NOMO-1 (cell line): ENCODE measurements at regions not wholly inside any gene's neighbourhood (a gene's known extent, or its start where the extent isn't known, plus 50 kb on each side); places are given as distances from the start of the nearest gene placed in this dataset.
"Not testable (repeated sequence)": the region's sequence is repeated elsewhere in the genome, so short reads cannot be mapped to it uniquely, and the experiment has no call there.

Experiments used
- DNase-seq, 2 experiments: peaks; one replicate each; lab custom pipeline; 2025; ENCODE audit not compliant: unreplicated experiment in 2 of 2; lab: John Stamatoyannopoulos, UW

DNA sequence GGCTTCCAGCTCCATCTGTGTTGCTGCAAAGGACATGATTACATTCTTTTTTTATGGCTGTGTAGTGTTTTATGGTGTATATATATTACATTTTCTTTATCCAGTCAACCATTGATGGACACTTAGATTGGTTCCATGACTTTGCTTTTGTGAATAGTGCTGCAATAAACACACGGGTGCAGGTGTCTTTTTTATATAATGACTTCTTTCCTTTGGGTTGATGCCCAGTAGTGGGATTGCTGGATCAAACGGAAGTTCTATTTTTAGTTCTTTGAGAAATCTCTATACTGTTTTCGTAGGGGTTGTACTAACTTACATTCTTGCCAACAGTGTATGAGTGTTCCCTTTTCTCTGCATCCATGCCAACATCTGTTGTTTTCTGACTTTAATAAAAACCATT lies 189.7 kb downstream of the ACTR3B start:
- no peak for DNase-seq

DNA sequence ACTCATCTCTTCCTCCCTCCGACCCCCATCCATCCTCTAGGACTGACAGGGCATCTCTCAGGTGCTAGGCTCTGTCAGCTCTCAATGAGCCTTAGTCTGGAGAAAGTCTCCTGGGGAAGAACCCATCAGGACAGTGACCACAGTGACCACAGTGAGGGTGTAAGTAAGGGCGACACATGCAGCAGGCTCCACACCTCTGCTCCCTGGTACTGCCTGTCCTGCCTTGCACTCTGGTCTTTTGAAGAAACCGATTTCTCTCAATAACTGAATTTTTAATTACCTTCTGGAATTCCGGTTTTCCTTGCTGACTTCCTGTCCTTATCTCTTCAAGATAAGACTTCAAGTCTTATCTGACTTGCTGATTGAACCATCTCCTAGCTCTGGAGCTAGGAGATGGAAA lies 190.2 kb downstream of the ACTR3B start:
- no peak for DNase-seq

DNA sequence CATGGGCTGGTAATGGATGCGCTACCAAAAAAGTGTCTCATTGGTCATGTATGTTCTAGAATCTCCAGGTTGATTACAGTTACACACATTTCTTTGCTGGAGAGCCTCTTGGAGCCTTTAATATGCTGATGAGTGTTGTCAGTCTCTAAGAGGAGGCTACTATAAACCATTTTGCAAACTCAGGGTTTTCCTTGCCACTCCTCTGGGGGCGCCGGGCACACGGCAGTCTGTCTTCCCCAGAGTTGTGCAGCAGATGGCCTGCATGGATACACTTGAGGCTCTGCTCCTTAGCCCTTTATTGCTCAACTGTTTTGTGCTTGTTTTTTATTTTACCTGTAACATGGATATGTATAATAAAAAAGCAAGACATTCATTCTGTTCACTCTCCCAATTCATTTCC lies 196.5 kb downstream of the ACTR3B start:
- DNase-seq: no peak

DNA sequence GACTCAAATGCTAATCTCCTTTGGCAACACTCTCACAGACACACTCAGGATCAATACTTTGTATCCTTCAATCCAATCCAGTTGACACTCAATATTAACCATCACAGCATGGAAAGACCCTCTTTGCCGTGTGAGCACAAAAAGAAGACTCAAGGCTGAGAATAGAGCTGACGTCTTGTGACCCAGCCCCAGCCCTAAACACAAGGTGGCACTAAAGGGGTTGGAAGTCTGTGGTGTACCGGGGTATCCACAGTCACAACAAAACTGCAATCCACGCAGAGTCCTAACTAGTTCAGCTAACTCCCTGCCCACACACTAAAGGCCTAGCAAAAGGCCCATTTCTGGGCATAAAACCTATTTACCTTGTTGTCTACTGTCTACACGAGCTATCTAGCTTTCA lies 200.1 kb downstream of the ACTR3B start:
- DNase-seq: no peak

DNA sequence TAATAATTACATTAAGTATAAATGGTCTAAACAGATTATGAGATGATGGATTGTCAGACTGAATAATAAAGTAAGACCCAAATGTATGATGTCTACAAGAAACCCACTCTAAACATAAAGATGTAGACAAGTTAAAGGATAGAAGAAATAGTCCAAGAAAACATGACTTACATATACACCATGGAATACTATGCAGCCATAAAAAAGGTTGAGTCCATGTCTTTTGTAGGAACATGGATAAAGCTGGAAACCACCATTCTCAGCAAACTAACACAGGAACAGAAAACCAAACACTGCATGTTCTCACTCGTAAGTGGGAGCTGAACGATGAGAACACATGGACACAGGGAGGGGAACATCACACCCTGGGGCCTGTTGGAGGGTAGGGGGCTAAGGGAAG lies 202.2 kb downstream of the ACTR3B start:
- not testable (repeated sequence) for DNase-seq

DNA sequence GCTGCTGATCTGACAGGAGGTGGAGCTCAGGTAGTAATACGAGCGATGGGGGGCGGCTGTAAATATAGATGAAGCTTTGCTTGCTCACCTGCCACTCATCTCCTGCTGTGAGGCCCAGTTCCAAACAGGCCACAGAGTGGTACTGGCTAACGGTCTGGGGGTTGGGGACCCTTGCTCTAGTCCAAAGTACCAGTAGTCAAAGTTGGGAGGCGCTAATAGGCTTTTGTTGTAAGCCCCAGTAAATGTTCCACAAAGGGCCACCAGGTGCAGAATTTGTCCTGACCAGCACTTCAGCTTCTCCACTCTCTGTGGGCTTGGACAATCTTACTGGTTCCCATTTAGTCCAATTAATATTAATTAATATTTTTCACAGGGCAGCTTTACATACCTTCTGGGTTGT lies 206.6 kb downstream of the ACTR3B start:
- no peak for DNase-seq

DNA sequence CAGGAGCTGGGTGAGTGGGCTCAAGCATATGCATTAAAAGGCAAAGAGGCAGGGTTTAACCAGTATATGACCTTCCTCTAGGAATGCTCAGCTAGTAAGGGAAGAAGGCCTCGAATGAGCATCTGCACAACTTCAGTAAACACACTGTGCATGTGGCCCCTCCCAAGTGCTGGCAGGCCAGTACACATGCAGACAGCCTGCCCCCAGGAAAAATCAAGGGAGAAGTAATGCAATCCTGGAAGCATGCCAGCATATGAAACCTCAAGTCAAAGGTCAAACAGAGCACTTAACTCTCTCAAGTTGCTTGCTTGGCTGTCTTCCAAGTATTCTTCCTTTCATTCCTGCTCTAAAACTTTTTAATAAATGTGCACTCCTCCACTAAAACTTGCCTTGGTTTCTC lies 208.4 kb downstream of the ACTR3B start:
- DNase-seq: no peak

DNA sequence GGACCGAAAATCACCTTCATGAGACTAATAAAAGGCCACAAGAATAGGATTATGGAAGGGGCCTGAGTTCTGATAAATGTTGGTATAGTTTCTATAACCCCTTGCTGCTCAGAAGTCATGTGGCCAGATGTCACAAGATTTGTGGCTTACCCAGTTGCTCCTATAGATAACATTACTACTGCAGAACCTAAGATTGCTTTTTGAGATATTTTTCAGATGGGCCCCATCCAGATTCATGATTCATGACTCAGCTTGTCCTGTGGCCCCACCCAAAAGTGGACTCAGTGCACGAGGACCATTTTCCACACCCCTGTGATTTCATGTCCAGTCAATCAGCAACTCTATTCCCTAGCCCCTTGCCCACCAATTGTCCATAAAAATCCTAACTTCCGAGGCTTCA lies 209.0 kb downstream of the ACTR3B start:
- no peak for DNase-seq

DNA sequence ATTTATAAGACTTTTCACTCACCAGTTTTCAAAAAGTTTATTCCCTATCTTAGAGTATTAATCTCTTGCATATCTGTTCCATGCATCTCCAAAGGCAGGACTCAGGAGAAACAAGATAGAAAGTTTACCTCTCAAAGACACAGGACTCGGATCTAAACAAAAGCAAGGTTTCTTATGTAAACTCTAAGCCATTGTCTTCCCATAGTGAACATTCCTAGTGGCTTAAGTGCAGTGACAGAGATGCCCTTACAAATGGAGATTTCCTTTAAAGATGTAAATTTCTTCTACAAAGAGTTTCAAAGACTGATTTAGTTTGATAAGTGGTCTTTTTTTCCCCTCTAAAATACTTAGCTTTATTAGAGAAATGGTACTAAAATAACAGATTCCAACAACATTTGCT lies 209.8 kb downstream of the ACTR3B start:
- no peak for DNase-seq

DNA sequence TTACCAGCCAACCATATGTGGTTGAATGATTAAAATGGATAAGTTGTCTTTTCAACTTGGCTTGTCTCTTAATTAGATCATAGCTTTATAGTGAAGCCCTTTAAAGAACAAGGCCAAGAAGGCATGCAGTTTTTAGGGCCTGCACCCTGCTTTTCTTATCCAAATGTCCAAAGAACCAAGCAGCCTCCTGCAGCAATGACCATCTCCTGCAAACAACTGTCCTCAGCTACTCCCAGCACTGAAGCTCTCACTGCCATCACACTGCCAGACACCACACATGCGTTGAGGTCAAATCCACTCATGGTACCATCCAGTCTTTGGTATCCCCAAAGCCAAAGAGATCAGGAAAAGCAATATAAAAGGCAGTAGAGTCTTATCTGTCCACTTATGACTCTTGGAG lies 210.3 kb downstream of the ACTR3B start:
- DNase-seq: no peak

DNA sequence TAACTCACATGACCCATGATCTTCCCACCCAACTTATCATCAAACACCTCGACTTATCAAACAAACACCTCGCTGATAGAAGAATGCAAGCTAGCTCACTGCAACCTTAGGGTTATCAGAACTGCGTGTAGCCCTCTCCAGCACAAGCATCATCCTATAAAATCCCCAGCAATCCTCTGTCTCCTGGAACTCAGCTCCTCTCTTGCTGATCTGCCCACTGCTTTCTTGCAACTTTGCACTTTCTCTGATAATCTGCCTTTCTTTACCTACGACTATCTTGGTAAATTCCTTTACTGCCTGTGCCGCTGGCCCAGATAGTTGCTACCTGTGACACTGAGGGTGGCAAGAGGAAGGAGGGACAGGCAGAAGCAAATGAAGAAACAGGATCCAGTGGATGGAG lies 210.9 kb downstream of the ACTR3B start:
- no peak for DNase-seq

DNA sequence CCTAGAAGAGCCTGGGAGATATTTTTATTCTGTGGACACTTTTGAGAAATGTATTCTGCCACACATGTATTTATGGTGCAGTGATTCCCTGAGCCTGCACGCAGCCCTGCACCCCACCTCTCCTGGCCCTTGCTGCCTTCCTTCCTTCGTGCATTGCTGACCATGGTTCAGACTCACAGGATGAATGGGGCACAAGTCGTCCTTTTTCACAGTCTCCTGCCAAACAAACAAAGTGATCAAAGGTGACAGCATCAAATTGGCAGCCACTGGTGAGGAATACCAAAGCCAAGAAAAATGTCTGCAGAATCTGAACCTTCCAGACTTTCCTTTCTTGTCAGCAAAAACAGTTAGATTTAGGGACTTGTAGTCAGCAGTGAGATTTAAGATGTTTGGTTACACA lies 215.0 kb downstream of the ACTR3B start:
- no peak for DNase-seq

DNA sequence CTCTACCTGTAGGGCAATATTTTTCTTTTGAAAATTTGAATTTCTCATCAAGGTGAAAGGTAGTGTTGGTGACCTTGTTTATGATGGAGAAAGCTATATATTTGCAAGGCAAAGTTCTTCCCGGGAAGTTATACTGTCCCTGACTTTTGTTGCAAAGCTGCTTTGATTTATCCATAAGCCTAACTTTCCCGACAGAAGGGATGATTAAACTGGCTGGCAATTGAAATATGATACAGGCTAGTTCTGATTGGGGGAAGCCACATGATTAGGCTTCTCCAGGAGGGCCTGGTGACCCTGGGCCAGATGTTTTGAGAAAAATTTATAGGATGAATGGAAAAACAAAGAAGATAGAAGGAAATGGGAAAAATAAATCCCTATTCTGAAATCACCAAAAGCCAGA lies 215.5 kb downstream of the ACTR3B start:
- DNase-seq: no peak

DNA sequence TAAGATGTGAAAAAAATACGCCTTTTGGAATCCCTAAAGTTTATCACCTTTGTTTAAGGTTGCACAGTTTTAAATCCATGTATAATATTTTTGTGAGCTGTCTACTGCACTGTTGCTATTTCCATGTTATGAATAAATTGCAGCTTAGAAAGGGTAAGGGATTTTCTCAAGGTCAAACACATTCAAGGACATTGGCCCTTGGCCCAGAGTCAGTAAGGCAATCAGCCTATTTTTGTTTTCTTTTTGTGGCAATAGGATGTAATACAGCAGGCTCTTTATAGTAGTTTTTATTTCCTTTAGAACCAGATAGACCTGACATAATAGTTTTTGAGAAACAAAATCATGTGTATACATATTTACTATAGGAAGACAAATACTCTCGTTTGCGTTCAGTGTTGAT lies 219.8 kb downstream of the ACTR3B start:
- DNase-seq: no peak

DNA sequence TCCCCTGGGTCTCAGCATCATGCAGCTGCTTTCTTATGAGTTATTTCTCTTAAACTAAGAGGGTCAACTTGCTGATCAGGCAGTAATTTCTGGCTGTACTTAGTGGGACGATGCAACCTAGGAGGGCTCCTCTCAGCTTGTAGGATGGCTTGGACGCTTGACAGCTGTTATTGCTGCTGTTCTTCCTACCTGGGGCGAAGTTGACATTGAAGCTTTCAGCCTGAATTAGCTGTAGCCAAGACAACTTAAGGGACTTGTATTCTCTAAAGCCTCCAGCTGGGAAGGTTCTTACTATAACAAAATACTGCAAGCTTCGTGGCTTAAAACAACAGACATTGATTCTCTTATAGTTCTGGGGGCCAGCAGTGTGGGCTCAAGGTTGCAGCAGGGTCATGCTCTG lies 224.9 kb downstream of the ACTR3B start:
- DNase-seq: no peak

DNA sequence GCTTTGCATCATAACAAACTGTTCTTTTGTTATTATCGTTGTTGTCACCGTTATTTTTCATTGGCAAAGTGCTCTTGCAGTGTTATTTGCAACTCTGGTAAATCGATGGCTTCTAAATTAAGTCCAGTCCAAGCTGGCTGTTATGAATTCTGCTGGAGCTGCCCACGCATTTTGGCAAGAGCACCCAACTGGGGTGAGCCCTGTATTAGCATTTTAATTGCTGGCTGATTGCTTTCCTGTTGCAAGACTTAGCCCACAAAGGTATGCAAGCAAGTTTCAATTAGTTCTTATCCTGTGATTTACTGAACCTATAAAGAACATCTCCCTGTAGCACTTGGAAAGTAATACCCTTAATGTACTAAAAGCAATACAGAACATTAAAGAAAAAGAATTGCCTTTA lies 226.8 kb downstream of the ACTR3B start:
- DNase-seq: no peak

DNA sequence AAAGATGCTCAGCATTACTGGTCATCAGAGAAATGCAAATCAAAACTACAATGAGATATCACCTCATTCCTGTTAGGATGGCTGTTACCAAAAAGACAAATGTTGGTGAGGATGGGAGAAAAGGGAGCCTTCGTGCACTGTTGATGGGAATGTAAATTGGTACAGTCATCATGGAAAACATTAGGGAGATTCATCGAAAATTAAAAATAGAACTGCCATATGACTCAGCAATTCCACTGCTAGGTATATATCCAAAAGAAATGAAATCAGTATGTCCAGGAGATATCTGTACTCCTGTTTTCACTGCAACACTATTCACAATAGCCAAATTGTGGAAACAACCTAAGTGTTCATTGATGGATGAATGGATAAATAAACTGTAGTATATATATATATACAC lies 228.1 kb downstream of the ACTR3B start:
- DNase-seq: no peak

DNA sequence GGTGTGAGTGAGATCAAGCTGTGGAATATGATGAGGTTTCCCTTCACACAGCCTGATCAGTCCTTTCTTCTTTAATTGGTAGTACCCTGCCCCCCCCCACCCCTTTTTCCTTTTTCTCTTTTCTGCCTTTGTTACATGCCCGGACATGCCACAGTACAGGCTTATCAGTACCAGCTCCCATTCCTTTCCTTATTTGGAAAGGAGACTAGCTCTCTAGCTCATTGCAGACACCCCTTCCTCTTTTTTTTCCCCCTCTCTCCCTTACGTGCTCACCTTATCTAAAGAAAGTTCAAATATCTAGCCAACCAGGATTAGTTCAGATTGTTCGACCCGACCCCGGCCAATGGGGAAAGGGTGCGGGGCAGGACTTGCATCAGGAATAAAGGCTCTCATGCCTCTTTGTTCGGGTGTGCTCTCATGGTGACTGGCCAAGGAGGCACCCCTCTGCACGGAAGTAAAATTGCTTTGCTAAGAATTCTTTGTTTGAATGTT lies 230.4 kb downstream of the ACTR3B start:
- no peak for DNase-seq

DNA sequence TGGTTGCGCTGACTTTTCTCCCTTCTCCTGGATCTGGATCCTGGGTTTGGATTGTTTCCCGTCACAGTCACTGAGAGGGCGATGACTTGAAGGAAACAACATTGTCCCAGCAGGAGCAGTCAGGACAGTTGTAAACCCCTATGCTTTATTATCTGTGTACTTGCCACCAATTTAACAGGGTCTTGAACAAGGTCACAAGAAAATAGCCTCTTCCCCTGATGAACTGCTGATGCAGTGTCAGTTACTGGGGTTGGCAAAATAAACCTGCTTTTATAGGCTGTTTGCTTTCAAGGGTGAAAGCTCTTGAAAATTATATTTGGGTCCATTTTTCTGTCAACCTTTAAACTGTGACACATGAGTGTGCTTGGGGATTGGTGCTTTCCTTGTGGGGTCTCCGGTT lies 238.9 kb downstream of the ACTR3B start:
- no peak for DNase-seq

DNA sequence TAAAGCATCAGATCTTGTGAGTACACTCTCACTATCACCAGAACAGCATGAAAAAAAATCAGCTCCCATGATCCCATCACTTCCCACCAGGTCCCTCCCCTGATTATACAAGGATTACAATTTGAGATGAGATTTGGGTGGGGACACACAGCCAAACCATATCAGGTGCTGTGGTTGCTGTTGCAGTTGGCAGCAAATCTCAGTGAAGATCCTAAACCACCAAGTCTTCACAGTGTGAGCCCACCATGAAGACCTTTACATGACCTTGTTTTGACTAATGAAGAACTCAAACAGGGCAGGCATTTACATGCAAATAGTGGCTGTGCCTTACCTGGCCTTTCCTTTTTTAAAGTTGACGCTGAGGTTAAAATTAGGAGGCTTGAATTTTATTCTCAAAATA lies 242.6 kb downstream of the ACTR3B start:
- no peak for DNase-seq

DNA sequence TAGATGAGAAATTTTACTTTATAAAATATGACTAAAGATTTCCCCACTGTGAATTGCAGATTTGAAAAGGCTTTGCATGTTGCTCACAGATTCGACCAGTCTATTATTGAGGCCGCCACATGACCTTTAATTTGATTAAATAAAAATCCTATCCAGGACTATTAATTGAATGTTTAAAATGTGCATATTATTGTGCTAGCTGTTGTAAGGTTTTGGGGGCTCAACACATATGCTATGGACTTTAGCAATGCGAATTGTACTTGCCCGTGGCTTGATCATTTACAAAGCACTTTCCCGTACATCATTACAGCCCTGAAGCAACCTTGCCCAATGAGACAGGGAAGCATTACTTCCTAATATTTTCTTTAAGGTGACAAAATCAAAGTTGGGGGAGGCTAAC lies 243.0 kb downstream of the ACTR3B start:
- DNase-seq: no peak

DNA sequence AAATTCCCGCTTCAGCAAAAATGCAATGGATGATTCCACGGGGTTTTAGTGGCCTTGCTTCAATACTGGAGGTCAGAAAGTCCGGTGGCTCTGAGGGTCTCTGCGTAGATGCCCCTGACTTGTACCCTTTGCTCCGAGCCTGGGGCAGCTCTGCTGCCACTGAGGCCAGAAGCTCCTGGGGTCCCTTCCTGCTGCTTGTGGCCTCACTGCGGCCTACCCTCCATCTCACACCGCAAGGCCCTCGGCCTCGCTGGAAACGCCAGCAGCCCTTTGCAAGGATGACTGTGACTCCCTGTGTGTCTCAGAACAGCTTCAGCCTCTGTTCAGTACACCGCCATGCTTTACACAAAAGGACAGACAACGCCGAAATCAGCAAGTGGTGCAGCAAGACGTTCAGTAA lies 244.8 kb downstream of the ACTR3B start:
- no peak for DNase-seq

DNA sequence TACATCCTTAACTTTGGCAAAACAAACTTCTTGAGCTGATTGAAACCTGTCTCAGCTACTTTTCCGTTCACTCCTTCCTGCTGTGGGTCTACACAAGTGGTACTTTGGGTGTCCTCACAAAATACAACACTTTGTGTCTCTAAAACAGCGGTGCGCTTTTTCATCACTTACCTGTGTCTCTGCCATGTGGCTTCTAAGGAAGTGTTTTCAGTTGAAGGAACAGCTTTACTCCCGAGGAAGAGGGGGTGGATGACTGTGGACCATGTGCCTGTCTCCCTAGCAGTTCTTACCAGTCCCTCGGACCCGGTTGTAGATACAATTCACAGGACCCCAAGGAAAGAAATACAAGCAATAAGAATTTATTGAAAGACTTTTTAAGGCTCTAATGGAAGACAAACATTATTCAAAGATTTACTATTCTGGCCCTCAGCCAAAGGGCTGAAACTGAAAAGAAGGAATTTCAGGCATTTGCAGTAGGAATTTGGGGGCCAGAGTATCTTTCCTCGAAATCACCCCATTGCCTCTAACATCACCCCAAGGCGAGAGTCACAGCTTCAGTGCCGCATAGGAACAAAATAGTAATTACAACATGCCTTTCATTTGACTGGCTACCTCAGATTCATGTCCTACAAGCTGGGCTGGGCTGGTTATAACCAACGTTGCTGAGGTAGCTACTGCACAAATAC lies 246.3 kb downstream of the ACTR3B start:
- DNase-seq: no peak
